SU-DHL-6 (cell line): ENCODE measurements at regions not wholly inside any gene's neighbourhood (a gene's known extent, or its start where the extent isn't known, plus 50 kb on each side); places are given as distances from the start of the nearest gene placed in this dataset.

Source experiments
- EZH2phosphoT487 ChIP-seq: fragments of 200-600 bp; sonication (generic), shearing (Covaris generic); conservative IDR thresholded peaks from 2 replicates; pipeline ENCODE4 v1.6.1; 2018; ENCODE audit warnings: mild to moderate bottlenecking, antibody characterized with exemption, low read length, moderate library complexity, mixed read lengths
- TF ChIP-seq, protein P1 (sequence below): fragments of 200-600 bp; sonication (generic); IDR thresholded peaks from one replicate; pipeline ENCODE4 v1.5.1; 2017; ENCODE audit warnings: antibody characterized with exemption, mild to moderate bottlenecking, low read length, moderate library complexity; ENCODE audit not compliant: insufficient read depth, poor library complexity, severe bottlenecking

DNA sequence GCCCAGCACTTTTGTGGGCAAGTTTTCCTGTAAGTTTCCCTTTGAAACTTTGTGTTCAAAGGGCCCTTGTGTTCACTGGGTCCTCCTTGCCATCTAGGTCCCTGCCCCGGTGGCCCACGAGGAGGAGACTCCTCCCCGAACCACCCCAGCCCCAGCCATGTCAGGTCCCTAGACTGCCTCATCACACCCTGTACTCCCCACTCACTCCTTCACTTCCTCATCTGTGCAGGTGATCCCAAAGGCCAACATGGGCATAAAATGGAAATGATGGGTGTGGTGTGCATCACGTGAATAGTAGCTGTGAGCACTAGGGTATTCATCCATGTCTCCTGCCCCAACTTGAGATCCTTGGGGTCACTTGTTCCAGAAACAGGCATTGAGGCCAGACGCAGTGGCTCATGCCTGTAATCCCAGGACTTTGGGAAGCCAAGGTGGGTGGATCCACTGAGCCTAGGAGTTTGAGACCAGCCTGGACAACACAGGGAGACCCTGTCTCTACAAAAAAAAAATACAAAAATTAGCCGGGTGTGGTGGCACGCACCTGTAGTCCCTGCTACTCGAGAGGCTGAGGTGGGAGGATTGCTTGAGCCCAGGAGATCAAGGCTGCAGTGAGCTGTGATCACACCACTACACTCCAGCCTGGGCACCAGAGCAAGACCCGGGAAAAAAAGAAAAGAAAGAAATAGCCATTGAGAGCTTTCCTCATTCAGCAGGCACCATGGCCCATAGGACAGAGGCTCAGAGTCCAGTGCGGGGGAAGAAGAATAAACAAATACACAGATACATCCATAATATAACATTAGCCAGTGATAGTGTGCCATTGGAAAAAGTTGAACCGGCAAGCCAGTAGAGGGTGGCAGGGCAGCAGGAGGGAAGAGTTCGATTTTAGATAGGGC, 74.5 kb downstream of the KATNIP start:
- TF ChIP-seq, protein P1, sequence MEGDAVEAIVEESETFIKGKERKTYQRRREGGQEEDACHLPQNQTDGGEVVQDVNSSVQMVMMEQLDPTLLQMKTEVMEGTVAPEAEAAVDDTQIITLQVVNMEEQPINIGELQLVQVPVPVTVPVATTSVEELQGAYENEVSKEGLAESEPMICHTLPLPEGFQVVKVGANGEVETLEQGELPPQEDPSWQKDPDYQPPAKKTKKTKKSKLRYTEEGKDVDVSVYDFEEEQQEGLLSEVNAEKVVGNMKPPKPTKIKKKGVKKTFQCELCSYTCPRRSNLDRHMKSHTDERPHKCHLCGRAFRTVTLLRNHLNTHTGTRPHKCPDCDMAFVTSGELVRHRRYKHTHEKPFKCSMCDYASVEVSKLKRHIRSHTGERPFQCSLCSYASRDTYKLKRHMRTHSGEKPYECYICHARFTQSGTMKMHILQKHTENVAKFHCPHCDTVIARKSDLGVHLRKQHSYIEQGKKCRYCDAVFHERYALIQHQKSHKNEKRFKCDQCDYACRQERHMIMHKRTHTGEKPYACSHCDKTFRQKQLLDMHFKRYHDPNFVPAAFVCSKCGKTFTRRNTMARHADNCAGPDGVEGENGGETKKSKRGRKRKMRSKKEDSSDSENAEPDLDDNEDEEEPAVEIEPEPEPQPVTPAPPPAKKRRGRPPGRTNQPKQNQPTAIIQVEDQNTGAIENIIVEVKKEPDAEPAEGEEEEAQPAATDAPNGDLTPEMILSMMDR, result no peak
- TF ChIP-seq EZH2phosphoT487, result no peak
